ENCODE measurements at regions not wholly inside any gene's neighbourhood (a gene's known extent, or its start where the extent isn't known, plus 50 kb on each side); places are given as distances from the start of the nearest gene placed in this dataset.

GRCh38 chr12:90183201-90183600, 474.6 kb upstream of the ATP2B1 start:
- no peak for DNase-seq

GRCh38 chr12:90181216-90181615, 472.6 kb upstream of the ATP2B1 start:
- no peak for DNase-seq

DNA sequence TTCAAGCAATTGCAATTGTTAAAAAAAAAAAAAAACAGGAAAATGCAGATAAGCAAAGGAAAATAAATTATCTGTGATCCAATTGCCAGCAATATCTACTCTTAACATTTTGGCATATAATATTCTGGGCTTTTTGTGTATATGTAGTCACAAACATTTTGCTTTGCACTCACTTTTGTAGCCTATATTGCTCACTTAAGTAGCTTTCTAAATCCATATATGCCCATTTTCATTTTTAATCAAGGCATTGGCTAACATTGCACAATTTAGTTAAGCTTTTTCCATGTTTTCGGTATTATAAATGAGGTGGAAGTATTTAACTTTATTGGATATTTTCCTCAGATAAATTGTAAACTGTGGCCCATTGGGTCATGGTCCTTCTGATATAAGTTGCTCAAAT, 466.3 kb upstream of the ATP2B1 start:
- no peak for DNase-seq

DNA sequence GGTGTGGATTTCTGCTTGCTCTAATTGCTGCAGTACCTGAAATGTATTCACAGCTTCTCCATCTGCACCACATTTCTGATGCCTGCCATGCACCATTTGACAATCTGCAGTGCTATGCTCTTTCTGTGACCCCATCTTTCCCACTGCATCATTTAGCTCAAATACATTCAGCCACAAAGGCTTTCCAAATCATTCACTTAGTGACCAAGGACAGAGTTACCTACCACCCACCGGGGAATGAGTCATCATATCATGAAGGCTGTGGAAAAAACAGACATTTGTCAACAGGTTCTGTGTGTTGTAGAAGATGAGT, 465.5 kb upstream of the ATP2B1 start:
- no peak for DNase-seq

DNA sequence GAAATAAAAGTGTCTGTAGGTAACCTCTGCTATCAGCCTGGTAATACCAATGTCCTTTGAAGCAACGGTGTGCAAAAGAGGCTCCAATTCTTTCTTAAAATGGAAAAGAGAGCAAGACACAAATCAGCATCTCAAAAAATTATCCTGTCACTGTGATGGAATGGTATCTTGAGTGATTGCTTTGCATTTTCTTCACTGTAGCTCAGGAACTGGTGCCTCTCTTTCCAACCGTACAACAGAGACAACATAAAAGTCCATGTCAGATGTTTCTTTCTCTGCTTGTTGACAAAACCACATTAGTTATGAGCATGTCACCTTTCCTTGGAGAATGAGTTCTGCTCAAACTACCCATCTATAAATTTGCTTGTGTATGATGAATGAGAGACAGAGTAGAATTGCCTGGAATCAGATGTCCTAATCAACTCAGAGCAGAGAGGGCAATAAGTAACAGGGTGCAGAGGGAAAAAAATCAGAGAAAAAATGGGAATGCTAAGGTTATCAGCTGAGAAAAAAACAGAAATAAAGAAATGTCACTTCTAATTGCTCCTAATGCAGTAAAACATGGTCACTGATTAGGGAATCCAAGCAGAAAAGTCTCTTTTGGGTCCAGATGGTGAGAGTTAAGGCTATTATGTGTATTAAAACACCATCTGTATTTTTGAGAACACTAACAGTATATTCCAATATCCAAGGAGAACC, 465.0 kb upstream of the ATP2B1 start:
- no peak for DNase-seq

- DNase-seq, result no peak
These were observed 463.9 kb upstream of the ATP2B1 start for GRCh38 chr12:90172524-90172923.

GRCh38 chr12:90170740-90171139, 462.1 kb upstream of the ATP2B1 start:
- DNase-seq, result no peak

DNA sequence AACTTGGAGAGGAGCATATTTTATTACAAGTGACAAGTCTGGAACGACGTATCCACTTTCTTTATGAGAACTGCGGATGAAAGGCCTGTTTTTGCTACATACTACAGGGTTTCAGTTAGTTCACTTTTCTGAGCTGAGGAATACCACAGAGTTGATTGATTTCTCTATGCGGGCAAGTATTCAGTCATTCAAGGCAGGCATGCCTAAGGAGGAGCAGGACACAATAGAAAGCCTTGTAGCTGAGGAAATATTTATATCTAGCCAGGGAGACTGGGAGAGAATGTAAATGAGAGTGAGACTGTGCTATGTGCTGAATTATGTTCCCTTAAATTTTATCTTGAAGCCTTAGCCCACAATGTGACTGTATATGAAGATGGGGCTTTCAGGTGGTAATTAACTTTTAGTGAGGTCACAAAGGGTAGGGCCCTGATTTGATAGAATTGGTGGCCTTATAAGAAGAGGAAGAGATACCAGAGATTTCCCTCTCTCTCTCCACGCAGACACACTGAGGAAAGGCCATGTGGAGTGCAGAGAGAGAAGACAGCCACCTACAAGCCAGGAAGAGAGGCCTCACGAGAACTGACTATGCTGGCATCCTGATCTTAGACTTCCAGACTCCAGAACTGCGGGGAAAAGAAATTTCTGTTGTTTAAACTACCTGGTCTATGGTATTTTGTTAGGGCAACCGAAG, 459.0 kb upstream of the ATP2B1 start:
- no peak for DNase-seq

DNA sequence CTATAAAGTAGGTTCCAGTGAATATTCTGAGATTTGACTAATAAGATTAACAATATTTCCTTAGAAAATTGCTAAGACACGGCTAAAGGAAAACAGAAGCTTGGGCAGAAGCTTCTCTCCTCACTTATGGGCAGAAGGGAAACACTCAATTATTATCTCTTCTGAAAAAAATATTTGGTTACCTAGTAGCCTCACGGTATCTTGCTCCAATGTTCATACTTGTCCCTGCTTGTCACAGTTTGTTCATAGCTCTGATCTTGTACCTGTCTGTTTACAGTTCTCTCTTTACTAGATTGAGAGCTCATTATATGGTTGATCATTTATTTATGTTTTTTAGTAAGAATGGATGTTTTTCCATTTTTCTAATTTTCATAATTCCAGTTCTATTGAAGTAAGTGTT, 458.0 kb upstream of the ATP2B1 start:
- DNase-seq, result no peak

DNA sequence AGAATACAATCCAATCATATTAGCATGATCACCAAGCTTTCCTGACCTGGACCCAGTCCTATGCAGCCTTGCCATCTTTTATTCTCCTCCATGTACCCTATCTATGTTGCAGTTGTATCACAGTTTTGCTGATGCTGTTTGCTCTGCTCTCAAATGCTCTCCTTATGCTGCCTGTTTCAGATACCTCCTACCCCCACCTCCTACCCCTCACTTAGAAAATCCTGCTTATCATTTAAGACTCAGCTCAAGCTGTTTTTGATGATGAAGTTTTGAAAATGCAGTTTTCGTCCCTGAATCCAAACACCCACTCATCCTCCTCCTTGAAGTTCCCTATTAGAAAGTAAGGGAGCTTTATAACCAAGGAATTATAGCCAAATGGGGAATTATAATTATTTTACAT, 457.4 kb upstream of the ATP2B1 start:
- DNase-seq, result no peak

DNA sequence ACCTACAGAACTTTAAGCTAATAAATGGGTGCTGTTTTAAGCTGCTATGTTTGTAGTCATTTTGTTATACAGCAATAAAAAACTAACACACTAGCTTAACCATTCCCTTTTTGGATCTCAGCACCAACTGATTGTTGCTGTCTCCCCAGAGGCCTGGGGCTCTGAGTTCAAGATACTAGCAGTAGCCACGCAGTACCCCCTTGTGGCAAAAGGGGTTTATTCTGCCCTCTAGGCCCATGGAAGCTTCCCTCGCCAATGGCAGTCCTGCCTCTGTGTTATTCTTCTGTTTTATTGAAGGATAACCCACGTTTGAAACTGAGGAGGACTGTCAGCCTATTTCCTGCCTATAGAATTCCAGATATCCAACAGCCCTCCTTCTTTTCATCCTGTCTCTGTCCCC, 455.3 kb upstream of the ATP2B1 start:
- DNase-seq, result no peak

DNA sequence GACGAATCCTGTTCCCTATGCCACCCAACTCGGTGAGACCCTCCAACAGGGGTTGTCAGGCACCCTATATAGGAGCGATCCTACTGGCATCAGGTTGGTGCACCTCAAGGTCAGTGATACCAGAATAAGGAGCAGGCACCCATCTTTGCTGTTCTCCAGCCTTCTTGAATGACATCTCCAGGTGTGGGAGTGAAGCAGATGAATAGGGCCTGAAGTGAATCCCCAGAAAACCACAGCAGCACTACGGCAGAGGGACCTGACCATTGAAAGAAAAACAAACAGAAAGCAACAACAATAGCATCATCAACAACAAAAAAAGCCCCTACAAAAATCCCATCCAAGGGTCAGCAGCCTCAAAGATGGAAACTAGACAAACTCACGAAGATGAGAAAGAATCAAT, 445.2 kb upstream of the ATP2B1 start:
- no peak for DNase-seq

- no peak for DNase-seq
These were observed 444.4 kb upstream of the ATP2B1 start for GRCh38 chr12:90152897-90153624.

GRCh38 chr12:90151491-90152015, 442.9 kb upstream of the ATP2B1 start:
- no peak for DNase-seq

DNA sequence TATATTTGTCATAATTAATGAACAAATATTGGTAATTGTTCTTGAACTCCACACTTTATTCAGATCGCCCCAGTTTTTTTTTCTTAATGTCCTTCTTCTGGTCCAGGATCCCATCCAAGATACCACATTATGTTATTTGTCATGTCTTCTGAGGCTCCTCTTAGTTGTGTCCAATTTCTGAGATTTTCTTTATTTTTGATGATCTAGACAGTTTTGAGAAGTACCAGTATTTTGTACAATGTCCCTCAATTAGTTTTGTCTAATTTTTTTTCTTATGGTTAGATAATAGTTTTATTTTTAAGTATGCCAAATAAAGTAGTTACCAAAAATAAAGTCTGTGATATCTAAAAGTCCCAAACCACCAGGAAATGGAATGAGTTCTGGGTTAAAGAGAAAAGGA, 440.8 kb upstream of the ATP2B1 start:
- no peak for DNase-seq

- no peak for DNase-seq
These were observed 420.9 kb upstream of the ATP2B1 start for GRCh38 chr12:90129366-90130030.

DNA sequence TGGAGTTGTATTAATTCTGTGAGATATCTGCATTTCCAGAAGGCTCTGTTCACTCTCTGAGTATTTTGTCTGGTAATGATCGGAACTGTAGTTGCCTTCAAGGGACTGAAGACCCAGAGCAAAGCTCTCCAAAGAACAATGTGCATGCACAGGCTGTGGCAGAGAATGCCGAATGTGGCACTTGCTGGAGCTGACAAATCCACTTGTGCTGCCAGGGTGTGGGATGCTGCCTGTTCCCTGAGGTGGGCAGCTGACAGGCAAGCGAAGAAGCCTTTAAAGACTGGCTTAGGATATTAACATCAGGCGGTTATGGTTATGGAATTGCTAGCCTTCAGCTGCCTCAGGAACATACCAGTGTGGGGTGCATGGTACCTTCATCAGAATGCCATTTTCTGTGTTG, 419.9 kb upstream of the ATP2B1 start:
- no peak for DNase-seq

DNA sequence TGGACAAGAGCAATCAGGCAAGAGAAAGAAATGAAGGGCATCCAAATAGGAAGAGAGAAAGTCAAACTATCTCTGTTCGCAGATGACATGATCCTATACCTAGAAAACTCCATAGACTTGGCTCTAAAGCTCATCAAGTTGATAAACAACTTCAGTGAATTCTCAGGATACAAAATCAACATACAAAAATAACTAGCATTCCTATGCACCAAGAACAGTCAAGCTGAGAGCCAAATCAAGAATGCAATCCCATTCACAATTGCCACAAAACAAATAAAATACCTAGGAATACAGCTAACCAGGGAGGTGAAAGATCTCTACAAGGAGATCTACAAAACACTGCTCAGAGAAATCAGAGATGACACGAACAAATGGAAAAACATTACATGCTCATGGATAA, 417.5 kb upstream of the ATP2B1 start:
- DNase-seq, result no peak

GRCh38 chr12:90124914-90125313, 416.3 kb upstream of the ATP2B1 start:
- DNase-seq, result no peak

DNA sequence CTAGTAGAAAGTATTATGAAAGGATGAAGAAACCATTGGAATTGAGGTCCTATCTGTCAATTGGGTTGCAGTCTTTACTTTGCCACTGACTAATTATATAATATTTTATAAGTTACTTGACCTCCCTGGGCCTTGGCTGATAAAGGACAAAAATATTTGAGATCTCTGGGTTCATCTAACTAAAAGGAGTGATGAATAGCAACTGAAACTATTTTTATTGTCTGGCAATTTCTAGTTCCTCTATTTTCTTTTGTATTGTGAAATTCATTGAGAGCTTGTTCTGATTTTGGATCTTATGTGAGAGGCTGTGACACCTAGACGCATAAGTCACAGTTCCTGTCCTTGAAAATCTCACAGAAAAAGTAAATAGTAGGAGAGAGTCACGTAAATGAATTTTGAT, 415.7 kb upstream of the ATP2B1 start:
- DNase-seq, result no peak

DNA sequence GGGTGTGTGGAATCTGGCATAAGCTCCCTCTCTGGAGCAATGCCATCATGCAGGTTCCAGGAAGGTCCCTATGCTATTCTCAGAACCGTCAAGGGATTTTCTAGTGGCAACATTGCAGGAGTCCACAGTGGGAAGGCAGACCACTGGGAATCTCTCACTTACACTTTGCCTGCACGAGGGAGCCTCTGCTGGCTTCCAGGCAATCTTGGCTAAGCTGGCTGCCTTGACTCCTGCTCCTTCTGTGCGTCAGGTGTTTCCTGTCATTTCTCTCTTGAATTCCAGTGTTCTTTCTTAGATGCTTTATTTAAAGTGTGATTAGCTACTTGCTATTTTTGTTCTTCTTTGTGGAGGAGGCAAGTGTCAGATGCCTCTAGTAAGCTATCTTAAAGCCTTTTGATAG, 414.0 kb upstream of the ATP2B1 start:
- DNase-seq, result no peak

GRCh38 chr12:90120627-90121026, 412.0 kb upstream of the ATP2B1 start:
- no peak for DNase-seq

DNA sequence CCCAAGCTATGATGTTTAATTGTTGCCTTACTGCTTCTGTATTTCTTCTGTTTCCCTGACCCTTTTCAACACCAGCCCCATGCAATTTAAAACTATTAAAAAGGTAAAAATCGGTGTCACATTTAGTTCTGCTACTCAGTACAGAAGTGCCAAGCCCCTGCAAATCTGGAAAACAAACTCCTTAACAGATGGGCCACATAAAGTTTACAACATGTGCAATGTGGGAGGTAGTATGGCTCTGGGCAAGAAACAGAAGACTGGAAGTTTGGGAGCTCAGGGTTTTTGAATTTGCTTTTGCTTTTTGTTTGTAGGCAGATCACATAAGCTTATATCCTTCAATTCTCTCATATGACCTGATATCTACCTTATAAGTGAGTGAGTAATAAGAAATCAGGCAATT, 404.0 kb upstream of the ATP2B1 start:
- no peak for DNase-seq
